Epithelial cell of esophagus (primary cell): ENCODE measurements at regions not wholly inside any gene's neighbourhood (a gene's known extent, or its start where the extent isn't known, plus 50 kb on each side); places are given as distances from the start of the nearest gene placed in this dataset.
A peak's percentile ranks its signal among the peaks of the same experiment; 100 is the strongest.

Experiments
- DNase-seq: peaks from one replicate; pipeline ENCODE4 v3.0.0; 2010; ENCODE audit warnings: low read depth
- H3K4me3 ChIP-seq: 2 replicates; pipeline ENCODE4 v1.5.1; 2011; ENCODE audit warnings: mild to moderate bottlenecking, low read length, control low read depth
- CTCF ChIP-seq: IDR thresholded peaks from 2 replicates; pipeline ENCODE4 v1.5.1; 2011; ENCODE audit warnings: low read depth, mild to moderate bottlenecking, low read length, control low read depth, inconsistent platforms; ENCODE audit not compliant: insufficient read depth; ENCODE audit errors: missing control alignments

GRCh38 chr3:107452436-107452835, 70.3 kb upstream of the BBX start:
- DNase-seq = peak; percentile 74
- no peak overlapping the region for H3K4me3 ChIP-seq
- no peak for TF ChIP-seq CTCF

- no peak overlapping the region for H3K4me3 ChIP-seq
- DNase-seq = no peak
- no peak for TF ChIP-seq CTCF
Observed at GRCh38 chr3:107453504-107453903, 69.3 kb upstream of the BBX start.

GRCh38 chr3:107455621-107456020, 67.1 kb upstream of the BBX start:
- TF ChIP-seq CTCF = no peak
- no peak overlapping the region for H3K4me3 ChIP-seq
- no peak for DNase-seq

- TF ChIP-seq CTCF = no peak
- peak; percentile 32 for DNase-seq
- H3K4me3 ChIP-seq = no peak overlapping the region
Observed at GRCh38 chr3:107456501-107456900, 66.3 kb upstream of the BBX start.

GRCh38 chr3:107458871-107459270, 63.9 kb upstream of the BBX start:
- no peak for TF ChIP-seq CTCF
- DNase-seq = no peak
- H3K4me3 ChIP-seq = no peak overlapping the region

- no peak for TF ChIP-seq CTCF
- H3K4me3 ChIP-seq = no peak overlapping the region
- DNase-seq = no peak
Observed at GRCh38 chr3:107461721-107462120, 61.0 kb upstream of the BBX start.

- no peak for DNase-seq
- no peak for TF ChIP-seq CTCF
- H3K4me3 ChIP-seq = no peak overlapping the region
Observed at GRCh38 chr3:107464037-107464436, 58.7 kb upstream of the BBX start.
